KOPT-K1 (cell line): ENCODE measurements at regions not wholly inside any gene's neighbourhood (a gene's known extent, or its start where the extent isn't known, plus 50 kb on each side); places are given as distances from the start of the nearest gene placed in this dataset.
"Not testable (repeated sequence)": the region's sequence is repeated elsewhere in the genome, so short reads cannot be mapped to it uniquely, and the experiment has no call there.

ENCODE experiments used
- H3K27ac ChIP-seq: fragments of 200-600 bp; sonication (generic); 2 replicates; pipeline ENCODE4 v1.5.1; 2016; ENCODE audit warnings: antibody characterized with exemption, mild to moderate bottlenecking, low read depth, low read length; ENCODE audit not compliant: poor library complexity, severe bottlenecking
- H3K36me3 ChIP-seq: fragments of 200-600 bp; sonication (generic); 2 replicates; pipeline ENCODE4 v1.5.1; 2017; ENCODE audit warnings: antibody characterized with exemption, mild to moderate bottlenecking, low read length, moderate library complexity; ENCODE audit not compliant: insufficient read depth
- H3K9me3 ChIP-seq: fragments of 200-600 bp; sonication (generic); 2 replicates; pipeline ENCODE4 v1.5.1; 2017; ENCODE audit warnings: antibody characterized with exemption, low read length, mild to moderate bottlenecking; ENCODE audit not compliant: insufficient read depth, poor library complexity, severe bottlenecking

DNA sequence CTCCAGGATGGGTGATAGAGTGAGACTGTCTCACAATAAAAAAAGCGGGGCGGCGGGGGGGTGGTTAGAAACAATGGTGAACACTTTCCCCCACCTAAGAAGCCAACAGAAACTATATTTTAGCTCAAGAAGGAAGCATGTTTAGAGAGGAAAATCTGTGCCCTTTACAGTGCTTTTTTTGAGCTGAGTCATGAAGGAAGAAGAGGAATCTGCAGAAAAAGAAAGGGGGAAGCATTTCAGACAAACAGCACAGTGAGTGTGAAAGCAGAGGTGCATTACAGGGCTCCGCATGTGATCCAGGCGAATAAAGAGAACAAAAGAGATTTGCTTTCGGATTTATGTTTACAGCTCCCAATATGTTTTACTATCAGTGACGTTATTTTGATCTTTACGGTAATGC lies 1504.6 kb upstream of the WWC1 start:
- no peak overlapping the region for H3K27ac ChIP-seq
- H3K9me3 ChIP-seq = no peaks in the 10 kb centered on the region
- no peaks in the 10 kb centered on the region for H3K36me3 ChIP-seq

DNA sequence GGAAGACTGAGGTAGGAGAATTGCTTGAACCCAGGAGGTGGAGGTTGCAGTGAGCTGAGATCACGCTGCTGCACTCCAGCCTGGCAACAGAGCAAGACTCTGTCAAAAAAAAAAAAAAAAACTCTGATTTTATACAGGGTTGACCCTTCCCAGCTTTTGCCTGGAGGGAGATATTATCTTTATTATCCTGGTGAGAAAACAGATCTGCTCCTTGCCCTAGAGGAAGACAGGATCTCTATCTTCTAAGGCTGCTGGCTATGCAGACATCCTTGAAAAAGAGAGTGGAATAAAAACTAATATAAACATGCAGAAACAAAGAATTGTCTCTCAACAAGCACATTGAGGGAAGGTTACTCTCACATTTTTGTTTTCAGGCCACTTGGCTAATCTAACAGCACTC lies 1503.4 kb upstream of the WWC1 start:
- no peak overlapping the region for H3K27ac ChIP-seq
- no peaks in the 10 kb centered on the region for H3K9me3 ChIP-seq
- H3K36me3 ChIP-seq = no peaks in the 10 kb centered on the region

DNA sequence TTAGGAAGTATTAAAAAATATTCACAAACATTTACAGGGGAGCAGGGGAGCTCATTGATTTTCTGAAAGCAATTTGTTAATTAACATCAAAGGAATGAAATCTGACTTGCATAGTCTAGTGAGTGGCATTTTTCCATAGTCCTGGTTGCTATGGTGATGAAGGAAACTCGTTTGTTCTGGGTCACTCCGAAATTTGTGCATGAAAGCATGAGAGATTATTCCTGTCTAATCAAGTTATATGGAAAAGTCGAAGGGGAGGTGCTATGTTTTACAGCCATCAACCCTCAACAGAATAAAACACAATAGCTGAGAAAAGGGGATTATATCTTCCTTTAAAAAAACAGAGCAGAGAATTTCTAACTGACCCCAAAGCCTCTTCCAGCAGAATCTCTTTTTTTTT lies 1495.7 kb upstream of the WWC1 start:
- Histone ChIP-seq H3K27ac (no peak overlapping the region), H3K9me3 (no peaks in the 10 kb centered on the region), H3K36me3 (no peaks in the 10 kb centered on the region)

DNA sequence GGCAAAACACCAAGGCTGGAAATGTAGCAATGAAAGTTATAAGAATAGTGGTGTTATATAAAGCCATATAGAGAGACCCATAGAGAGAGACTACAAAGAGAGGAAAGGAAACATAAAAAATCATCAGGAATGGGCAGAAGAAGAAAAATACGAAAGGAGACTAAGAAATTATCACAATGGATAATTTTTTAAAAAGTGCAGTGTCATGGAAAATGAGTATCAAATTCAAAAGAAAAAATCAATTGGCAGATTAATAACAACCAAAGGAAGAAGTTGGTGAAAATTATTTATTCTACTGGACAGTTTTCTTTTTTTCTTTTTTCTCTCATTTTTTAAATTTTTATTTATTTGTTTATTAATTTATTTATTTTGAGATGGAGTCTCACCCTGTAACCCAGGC lies 1488.4 kb upstream of the WWC1 start:
- Histone ChIP-seq H3K27ac (no peak overlapping the region), H3K9me3 (no peaks in the 10 kb centered on the region), H3K36me3 (no peaks in the 10 kb centered on the region)

DNA sequence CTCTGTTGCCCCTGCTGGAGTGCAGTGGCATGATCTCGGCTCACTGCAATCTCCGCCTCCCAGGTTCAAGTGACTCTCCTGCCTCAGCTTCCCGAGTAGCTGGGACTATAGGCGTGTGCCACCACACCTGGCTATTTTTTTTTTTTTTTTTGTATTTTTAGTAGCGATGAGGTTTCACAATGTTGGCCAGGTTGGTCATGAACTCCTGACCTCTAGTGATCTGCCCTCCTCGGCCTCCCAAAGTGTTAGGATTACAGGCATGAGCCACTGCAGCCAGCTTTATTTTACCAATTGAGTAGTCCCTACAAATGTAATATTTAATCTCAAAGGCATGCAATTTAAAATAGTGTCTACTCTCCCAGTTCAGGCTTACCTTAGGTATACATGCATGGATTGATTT lies 1487.2 kb upstream of the WWC1 start:
- not testable (repeated sequence) for H3K36me3 ChIP-seq, H3K27ac ChIP-seq, H3K9me3 ChIP-seq

DNA sequence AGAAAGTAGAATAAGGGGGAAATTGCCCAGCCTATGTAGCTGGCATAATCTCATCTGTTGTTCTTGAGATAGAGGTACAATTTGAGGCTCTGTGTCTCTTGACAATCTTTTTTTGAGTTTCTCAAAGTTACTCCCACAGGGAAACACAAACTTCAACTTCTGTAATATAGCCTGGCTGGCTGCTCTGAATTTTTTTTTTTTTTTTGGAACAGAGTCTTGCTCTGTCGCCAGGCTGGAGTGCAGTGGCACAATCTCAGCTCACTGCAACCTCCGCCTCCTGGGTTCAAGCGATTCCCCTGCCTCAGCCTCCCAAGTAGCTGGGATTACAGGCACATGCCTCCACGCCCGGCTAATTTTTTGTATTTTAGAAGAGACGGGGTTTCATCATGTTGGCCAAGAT lies 1486.8 kb upstream of the WWC1 start:
- H3K27ac ChIP-seq, H3K9me3 ChIP-seq, H3K36me3 ChIP-seq: not testable (repeated sequence)

DNA sequence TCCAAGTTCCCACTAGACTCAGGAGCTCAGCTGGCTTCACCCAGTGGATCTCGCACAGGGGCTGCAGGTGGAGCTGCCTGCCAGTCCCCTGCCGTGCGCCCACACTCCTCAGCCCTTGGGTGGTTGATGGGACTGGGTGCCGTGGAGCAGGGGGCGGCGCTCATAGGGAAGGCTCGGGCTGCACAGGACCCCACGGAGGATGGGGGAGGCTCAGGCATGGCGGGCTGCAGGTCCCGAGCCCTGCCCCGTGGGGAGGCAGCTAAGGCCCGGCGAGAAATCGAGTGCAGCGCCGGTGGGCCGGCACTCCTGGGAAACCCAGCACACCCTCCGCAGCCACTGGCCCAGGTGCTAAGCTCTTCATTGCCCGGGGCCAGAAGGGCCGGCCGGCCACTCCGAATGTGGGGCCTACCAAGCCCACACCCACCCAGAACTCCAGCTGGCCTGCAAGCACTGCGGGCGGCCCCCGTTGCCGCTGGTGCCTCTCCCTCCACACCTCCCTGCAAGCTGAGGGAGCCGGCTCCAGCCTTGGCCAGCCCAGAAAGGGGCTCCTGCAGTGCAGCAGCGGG lies 1481.3 kb upstream of the WWC1 start:
- H3K27ac ChIP-seq, H3K9me3 ChIP-seq, H3K36me3 ChIP-seq: not testable (repeated sequence)

DNA sequence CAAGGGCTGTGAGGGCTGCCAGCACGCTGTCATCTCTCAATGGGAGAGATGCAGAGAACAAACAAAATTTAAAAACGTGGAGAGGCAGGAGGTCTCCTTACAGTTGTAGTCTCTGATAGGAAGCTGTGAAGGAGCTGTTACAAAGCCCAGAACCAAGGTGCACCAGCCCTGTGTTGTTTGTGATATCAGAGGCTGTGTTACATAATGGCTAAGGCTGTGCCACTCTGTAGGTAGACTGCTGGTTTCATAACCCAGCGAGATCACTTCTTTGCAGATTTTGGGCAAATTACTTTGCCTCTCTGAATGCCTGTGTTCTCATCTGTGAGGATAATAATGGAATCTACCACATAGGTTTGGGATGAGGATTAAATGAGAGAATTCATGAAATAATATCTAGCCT lies 1480.7 kb upstream of the WWC1 start:
- Histone ChIP-seq H3K27ac (no peak overlapping the region), H3K36me3 (no peaks in the 10 kb centered on the region), H3K9me3 (no peaks in the 10 kb centered on the region)

DNA sequence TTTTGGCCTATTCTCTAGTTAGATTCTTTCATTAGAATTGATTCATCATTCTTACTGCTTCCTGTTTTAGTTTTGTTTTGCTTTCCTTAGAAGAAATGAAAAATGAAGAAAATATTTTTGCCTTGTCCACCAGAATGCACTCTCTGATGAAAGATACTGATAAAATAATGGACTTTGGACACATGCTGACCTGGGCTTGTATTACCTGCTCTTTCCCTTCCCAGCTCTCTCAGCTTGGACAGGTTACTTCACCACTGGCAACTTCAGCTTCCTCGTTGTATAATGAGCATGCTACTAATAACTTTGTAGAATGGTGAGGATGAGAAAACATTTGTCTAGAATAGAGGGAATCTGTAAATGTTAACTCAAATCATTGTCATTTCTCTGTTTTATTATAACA lies 1468.1 kb upstream of the WWC1 start:
- Histone ChIP-seq H3K27ac (no peak overlapping the region), H3K36me3 (no peaks in the 10 kb centered on the region), H3K9me3 (no peaks in the 10 kb centered on the region)

DNA sequence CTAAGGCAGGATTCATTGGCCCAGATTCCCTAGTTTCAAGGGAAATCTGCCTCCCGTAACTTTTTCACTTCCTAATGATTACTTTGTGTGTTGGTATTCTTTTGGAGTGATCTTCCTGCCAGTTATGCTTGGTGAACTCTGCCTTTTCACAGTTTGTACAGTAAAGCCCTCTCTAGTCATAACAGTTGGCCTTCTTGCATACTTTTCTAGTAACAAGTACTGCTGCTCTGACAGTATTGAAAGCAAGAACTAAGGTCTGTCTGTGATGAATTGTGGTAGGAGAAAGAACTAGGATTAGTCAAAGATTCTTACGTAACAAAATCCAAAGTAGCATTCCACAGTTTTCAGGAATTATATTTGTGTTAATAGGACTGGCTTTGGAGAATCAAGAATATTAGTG lies 1457.2 kb upstream of the WWC1 start:
- no peak overlapping the region for H3K27ac ChIP-seq
- H3K36me3 ChIP-seq = no peaks in the 10 kb centered on the region
- H3K9me3 ChIP-seq = no peaks in the 10 kb centered on the region

DNA sequence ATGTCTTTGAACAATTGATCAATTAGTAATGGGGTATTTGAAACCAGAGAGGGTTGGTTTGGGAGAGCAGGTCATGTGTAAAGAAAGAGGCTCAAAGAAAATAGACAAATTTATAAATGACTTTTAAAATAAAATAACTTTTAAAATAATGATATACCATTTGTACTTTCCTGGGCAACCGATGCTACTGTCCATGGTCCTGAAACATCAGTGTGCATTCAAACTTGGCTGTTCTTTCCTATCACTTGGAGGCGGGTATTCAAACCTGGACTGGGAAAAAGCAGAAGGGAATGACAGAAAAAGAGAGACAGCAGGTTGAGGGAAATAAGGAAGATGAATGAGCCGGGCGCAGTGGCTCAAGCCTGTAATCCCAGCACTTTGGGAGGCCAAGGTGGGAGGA lies 1446.4 kb upstream of the WWC1 start:
- Histone ChIP-seq H3K27ac (no peak overlapping the region), H3K9me3 (no peaks in the 10 kb centered on the region), H3K36me3 (no peaks in the 10 kb centered on the region)

DNA sequence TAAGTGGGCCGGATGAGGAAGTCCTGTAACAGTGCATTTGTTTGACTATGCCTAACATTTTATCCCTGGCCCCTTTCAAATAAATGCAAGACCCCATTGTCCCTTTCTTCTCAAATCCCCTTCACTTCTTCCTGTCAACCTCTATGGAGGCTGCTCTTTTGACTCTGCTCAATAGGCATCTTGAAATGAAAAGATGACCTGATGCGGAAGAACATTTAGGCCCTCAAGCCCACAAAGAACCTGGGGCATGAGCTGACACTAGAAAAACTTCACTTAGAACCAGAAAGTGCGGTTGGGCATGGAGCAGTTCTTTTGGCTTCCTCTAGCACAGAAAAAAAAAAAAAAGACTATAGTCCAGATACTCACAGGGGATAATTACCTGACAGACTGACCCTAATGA lies 1434.7 kb upstream of the WWC1 start:
- Histone ChIP-seq H3K27ac (no peak overlapping the region), H3K9me3 (no peaks in the 10 kb centered on the region), H3K36me3 (no peaks in the 10 kb centered on the region)

DNA sequence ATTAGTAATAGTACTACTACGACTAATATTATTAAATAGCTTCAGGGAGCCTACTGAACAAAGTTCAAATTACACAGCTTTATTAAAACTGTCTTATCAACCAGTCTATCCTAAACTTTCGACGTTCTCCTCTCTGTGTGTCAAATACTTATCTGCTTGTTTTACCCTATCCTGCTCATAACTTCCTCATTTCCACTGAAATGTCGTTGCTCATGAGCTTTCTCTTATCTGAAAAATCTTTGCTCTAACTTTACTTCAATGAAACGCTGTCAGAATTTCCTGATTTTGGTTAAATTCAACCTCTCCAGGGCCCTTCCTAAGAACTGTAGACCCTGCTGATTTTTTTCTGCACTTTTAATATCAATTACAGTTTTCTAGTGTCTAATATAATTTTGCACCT lies 1431.0 kb upstream of the WWC1 start:
- Histone ChIP-seq H3K27ac (no peak overlapping the region), H3K36me3 (no peaks in the 10 kb centered on the region), H3K9me3 (no peaks in the 10 kb centered on the region)

DNA sequence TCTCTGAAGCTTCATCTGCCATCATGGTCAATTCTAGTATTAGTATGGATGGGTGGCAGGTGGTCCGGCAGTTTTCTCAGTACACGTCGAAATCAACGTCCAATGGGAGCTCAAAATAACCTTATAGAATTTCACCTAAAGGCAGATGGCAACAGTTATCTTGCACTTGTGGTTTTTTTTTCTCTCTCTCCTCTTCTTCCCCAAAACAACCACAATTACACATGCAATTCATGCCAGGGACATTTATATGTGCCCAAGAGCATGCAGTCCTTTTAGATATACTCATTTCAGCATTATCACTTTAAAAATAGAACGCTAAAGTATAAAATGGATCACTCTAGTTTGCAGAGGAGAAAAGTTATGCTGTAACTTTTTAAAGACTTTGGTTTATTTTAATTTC lies 1428.9 kb upstream of the WWC1 start:
- Histone ChIP-seq H3K27ac (no peak overlapping the region), H3K9me3 (no peaks in the 10 kb centered on the region)

DNA sequence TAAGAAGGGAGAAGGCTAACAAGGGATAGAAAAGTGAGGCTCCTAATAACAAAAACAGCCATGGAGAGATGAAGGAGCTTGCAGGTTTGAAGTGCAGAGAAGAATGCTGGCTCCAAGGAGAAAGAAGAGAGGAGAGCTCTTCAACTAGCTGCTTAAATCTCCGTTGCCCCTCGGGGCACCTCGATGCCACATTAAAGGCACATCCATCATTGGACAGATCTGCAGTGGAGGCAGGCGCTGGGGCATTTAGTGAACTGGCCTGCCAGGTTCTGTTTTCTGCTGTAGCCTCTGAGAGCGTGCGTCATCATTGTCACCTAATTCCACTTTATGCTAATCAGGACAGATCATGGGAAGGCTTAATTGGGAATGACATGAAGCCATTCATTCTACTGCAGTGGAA lies 1426.2 kb upstream of the WWC1 start:
- no peaks in the 10 kb centered on the region for H3K9me3 ChIP-seq
- H3K27ac ChIP-seq = no peak overlapping the region
- H3K36me3 ChIP-seq = no peaks in the 10 kb centered on the region

More for the DNA sequence above, 1428.9 kb upstream of the WWC1 start:
- H3K36me3 ChIP-seq = no peaks in the 10 kb centered on the region

DNA sequence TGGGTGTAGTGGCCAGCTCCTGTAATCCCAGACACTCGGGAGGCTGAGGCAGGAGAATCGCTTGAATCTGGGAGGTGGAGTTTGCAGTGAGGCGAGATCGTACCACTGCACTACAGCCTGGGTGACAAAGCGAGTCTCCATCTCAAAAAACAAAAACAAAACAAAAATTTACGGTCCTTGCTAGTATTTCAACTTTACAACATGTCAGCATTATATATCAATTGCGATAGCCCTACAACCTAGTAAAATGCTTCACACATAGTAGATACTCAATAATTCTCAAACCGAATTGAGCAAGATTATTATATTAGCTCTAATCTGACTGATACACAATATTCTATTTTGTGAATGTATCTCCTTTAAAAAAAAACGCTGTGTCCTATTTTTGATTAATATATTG lies 1411.0 kb upstream of the WWC1 start:
- no peaks in the 10 kb centered on the region for H3K9me3 ChIP-seq
- H3K27ac ChIP-seq = no peak overlapping the region
- H3K36me3 ChIP-seq = no peaks in the 10 kb centered on the region

DNA sequence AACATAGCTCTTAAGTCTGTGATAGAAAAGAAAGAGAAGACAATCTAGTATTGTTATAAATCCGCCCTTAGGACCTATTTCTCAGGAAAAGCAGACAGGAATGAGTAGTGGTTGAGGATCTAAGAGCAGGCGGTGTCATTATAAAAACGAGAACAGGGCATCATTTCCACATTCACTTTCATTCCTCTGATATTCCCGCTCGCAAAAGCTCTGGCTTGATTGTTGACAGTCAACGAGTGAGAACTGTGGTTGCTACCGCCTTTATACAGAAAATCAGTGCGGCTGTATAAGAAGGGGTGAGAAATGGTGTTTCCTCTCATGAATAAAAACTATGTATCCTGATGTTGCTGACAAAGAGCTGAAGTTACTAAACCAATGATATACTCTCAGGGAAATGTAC lies 1409.6 kb upstream of the WWC1 start:
- Histone ChIP-seq H3K27ac (no peak overlapping the region), H3K36me3 (no peaks in the 10 kb centered on the region), H3K9me3 (no peaks in the 10 kb centered on the region)
